ENCODE measurements at regions not wholly inside any gene's neighbourhood (a gene's known extent, or its start where the extent isn't known, plus 50 kb on each side); places are given as distances from the start of the nearest gene placed in this dataset.

GRCh38 chr7:84844771-84845170, 342.1 kb downstream of the SEMA3D start:
- no peak for TF ChIP-seq JUNB (IDR thresholded peaks at IDR 0.05)
- TF ChIP-seq HOXB5 (CRISPR knock-in tag; IDR thresholded peaks at IDR 0.05), result no peak
- no peak for TF ChIP-seq PHF8 (IDR thresholded peaks at IDR 0.05; ENCODE audit: borderline replicate concordance, low read depth)
- ChIA-PET CTCF (no interaction called here), POLR2A (no interaction called here)
- FAIRE-seq (no peak), ATAC-seq (no peak), DNase-seq (ENCODE audit: low read depth in 1 of 2, low spot score in 1 of 2) (no peak)
- Histone ChIP-seq H3K4me1 (peaks cover 3% of the 10 kb centered on the region; the same call in 2 of the 3 replicates), H3K4me2 (no peak overlapping the region), H3K27ac (no peak overlapping the region), H3K9me3 (no peaks in the 10 kb centered on the region), H3K4me3 (no peak overlapping the region)
- WGBS (ENCODE audit: missing lambda C conversion rate), result 71% methylated on average over 1 of the region's 1 CpG

- Histone ChIP-seq H3K4me2 (no peak overlapping the region), H3K9me3 (no peaks in the 10 kb centered on the region), H3K4me1 (peaks cover 3% of the 10 kb centered on the region; the same call in 2 of the 3 replicates), H3K4me3 (no peak overlapping the region), H3K27ac (no peak overlapping the region)
- 51% methylated on average over 3 of the region's 3 CpGs for WGBS (ENCODE audit: missing lambda C conversion rate)
- ChIA-PET POLR2A (no interaction called here), CTCF (no interaction called here)
- no peak for ATAC-seq
- TF ChIP-seq RAD21 (conservative IDR thresholded peaks at IDR 0.05 in 1 of 2, IDR thresholded peaks at IDR 0.05 in 1 of 2) (no peak), TP53 (CRISPR knock-in tag; IDR thresholded peaks at IDR 0.05) (no peak), CEBPB (IDR thresholded peaks at IDR 0.05) (no peak), RCOR1 (IDR thresholded peaks at IDR 0.05; ENCODE audit: low read depth, low read length) (no peak), RARB (CRISPR knock-in tag; IDR thresholded peaks at IDR 0.05) (no peak), EP300 (IDR thresholded peaks at IDR 0.05) (no peak), MAZ (IDR thresholded peaks at IDR 0.05; ENCODE audit: borderline replicate concordance, low read depth, low read length) (no peak), ZFP36 (IDR thresholded peaks at IDR 0.05; ENCODE audit: borderline replicate concordance, partially characterized antibody) (no peak), ZNF302 (CRISPR knock-in tag; IDR thresholded peaks at IDR 0.05) (no peak), MAFK (IDR thresholded peaks at IDR 0.05; ENCODE audit: partially characterized antibody) (no peak), EHMT2 (IDR thresholded peaks at IDR 0.05; ENCODE audit: low read depth) (no peak), FOSB (CRISPR knock-in tag; IDR thresholded peaks at IDR 0.05) (no peak)
- DNase-seq (ENCODE audit: low read depth in 1 of 2, low spot score in 1 of 2), result no peak
- no peak for FAIRE-seq
Observed at GRCh38 chr7:84841809-84842208, 345.0 kb downstream of the SEMA3D start.

- Histone ChIP-seq H3K4me2 (no peak overlapping the region), H3K4me1 (peaks cover 3% of the 10 kb centered on the region; the same call in 2 of the 3 replicates), H3K27ac (no peak overlapping the region), H3K4me3 (no peak overlapping the region), H3K9me3 (no peaks in the 10 kb centered on the region)
- DNase-seq (ENCODE audit: low read depth in 1 of 2, low spot score in 1 of 2) (no peak), FAIRE-seq (no peak), ATAC-seq (no peak)
- WGBS (ENCODE audit: missing lambda C conversion rate), result 52% methylated on average over 5 of the region's 5 CpGs
- POLR2A ChIA-PET, result no interaction called here
- no peak for TF ChIP-seq FOSB (CRISPR knock-in tag; IDR thresholded peaks at IDR 0.05)
- TF ChIP-seq USF2 (IDR thresholded peaks at IDR 0.05), result no peak
- TF ChIP-seq RAD21 (conservative IDR thresholded peaks at IDR 0.05 in 1 of 2, IDR thresholded peaks at IDR 0.05 in 1 of 2), result no peak
- TF ChIP-seq CBX2 (IDR thresholded peaks at IDR 0.05; ENCODE audit: borderline replicate concordance, low read depth), result no peak
- no peak for TF ChIP-seq FOXS1 (CRISPR knock-in tag; IDR thresholded peaks at IDR 0.05)
- TF ChIP-seq PBX3 (IDR thresholded peaks at IDR 0.05), result no peak
- no peak for TF ChIP-seq HOXB5 (CRISPR knock-in tag; IDR thresholded peaks at IDR 0.05)
- CTCF ChIA-PET, result no interaction called here
Observed at GRCh38 chr7:84838857-84839256, 348.0 kb downstream of the SEMA3D start.

- ChIA-PET CTCF (no interaction called here), POLR2A (no interaction called here)
- DNase-seq (ENCODE audit: low read depth in 1 of 2, low spot score in 1 of 2), result no peak
- TF ChIP-seq REST (IDR thresholded peaks at IDR 0.05), result no peak
- TF ChIP-seq NFE2L2 (conservative IDR thresholded peaks at IDR 0.05; ENCODE audit: low read length), result no peak
- TF ChIP-seq EHF (CRISPR knock-in tag; IDR thresholded peaks at IDR 0.05), result no peak
- no peak for TF ChIP-seq ZFP36 (IDR thresholded peaks at IDR 0.05; ENCODE audit: borderline replicate concordance, partially characterized antibody)
- no peak for TF ChIP-seq CBX2 (IDR thresholded peaks at IDR 0.05; ENCODE audit: borderline replicate concordance, low read depth)
- no peak for TF ChIP-seq RARB (CRISPR knock-in tag; IDR thresholded peaks at IDR 0.05)
- TF ChIP-seq MAZ (IDR thresholded peaks at IDR 0.05; ENCODE audit: borderline replicate concordance, low read depth, low read length), result no peak
- TF ChIP-seq ZSCAN20 (CRISPR knock-in tag; IDR thresholded peaks at IDR 0.05), result no peak
- no peak for TF ChIP-seq ESRRA (IDR thresholded peaks at IDR 0.05; ENCODE audit: borderline replicate concordance, low read length)
- no peak for TF ChIP-seq HES2 (IDR thresholded peaks at IDR 0.05)
- WGBS (ENCODE audit: missing lambda C conversion rate), result 88% methylated on average over 2 of the region's 2 CpGs
- Histone ChIP-seq H3K4me2 (no peak overlapping the region), H3K27ac (no peak overlapping the region), H3K4me1 (peaks cover 3% of the 10 kb centered on the region; the same call in 2 of the 3 replicates), H3K4me3 (no peak overlapping the region), H3K9me3 (no peaks in the 10 kb centered on the region)
- ATAC-seq, result no peak
- FAIRE-seq, result no peak
Observed at GRCh38 chr7:84837405-84837804, 349.5 kb downstream of the SEMA3D start.
